ENCODE measurements at regions not wholly inside any gene's neighbourhood (a gene's known extent, or its start where the extent isn't known, plus 50 kb on each side); places are given as distances from the start of the nearest gene placed in this dataset.

DNA sequence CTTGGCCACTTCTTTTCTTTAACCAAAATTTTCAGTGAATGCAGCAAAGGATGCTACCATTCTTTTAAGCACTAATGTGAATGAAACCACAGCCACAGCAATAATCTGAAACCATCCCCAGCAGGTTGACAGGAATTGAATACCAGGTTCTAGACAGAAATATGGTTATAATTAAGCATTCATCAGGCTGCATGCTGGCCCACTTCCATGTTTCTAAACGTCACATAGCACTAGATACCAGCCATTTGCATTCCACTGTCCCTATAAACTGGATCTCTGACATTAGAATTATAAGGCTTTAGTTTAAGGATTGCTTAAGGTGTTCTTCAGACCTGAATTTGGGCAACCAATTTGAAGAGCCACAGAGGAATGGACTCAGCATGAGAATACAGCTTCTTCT is 340.8 kb upstream of the KLF6 start:
- TF ChIP-seq, protein P1, sequence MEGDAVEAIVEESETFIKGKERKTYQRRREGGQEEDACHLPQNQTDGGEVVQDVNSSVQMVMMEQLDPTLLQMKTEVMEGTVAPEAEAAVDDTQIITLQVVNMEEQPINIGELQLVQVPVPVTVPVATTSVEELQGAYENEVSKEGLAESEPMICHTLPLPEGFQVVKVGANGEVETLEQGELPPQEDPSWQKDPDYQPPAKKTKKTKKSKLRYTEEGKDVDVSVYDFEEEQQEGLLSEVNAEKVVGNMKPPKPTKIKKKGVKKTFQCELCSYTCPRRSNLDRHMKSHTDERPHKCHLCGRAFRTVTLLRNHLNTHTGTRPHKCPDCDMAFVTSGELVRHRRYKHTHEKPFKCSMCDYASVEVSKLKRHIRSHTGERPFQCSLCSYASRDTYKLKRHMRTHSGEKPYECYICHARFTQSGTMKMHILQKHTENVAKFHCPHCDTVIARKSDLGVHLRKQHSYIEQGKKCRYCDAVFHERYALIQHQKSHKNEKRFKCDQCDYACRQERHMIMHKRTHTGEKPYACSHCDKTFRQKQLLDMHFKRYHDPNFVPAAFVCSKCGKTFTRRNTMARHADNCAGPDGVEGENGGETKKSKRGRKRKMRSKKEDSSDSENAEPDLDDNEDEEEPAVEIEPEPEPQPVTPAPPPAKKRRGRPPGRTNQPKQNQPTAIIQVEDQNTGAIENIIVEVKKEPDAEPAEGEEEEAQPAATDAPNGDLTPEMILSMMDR (IDR thresholded peaks at IDR 0.05; ENCODE audit: insufficient read depth, low read length, missing control alignments): no peak
- CTCF ChIA-PET: no interaction called here
- DNase-seq (ENCODE audit: low read depth, low spot score): no peak
- H3K4me3 ChIP-seq (ENCODE audit: low read depth, low read length): no peak overlapping the region
- POLR2A ChIA-PET: no interaction called here

DNA sequence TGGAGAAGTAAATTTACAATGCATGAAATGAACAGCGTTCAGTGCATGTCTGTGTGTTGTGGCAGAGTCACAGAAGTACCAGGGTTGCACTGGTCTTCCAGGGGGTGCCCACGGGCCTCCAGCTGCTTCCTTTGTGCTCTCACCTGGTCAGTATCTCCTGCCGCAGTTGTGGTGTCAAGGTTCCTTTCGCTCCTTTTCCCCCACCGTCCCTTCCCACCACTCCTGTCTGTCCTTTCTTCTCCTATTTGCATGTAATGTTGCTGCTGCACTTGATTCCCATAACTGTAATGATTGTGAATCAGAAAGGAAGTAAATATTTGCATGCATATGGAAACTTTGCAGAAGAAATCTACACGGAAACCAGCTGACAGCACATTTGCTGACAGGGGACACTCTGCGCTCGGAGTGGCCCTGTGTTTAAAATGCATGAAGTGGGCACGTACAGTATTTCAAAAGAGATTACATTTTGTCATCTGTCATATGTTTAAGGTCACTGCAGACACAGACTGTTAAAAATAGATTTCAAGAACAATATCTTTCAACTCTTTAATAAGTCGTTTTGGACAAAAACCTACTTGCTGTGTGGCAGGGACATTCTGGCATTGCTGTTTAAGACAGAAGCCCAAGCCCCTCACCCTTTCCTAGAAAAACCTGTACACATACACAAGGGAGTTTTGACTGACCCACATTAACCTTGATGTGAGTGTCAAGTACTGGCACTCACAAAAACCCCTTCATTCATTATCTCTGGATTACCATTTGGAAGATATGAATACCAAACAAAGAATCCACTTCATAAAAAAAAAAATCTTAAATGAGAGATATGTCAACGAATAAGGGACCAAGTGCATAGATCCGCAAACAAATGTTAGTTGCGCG is 336.7 kb upstream of the KLF6 start:
- H3K4me3 ChIP-seq (ENCODE audit: low read depth, low read length): no peak overlapping the region
- TF ChIP-seq, protein P1 (IDR thresholded peaks at IDR 0.05; ENCODE audit: insufficient read depth, low read length, missing control alignments): no peak
- DNase-seq (ENCODE audit: low read depth, low spot score): no peak
- POLR2A ChIA-PET: no interaction called here
- CTCF ChIA-PET: no interaction called here

- no peak overlapping the region for H3K4me3 ChIP-seq (ENCODE audit: low read depth, low read length)
- ChIA-PET CTCF (no interaction called here), POLR2A (no interaction called here)
- TF ChIP-seq, protein P1 (IDR thresholded peaks at IDR 0.05; ENCODE audit: insufficient read depth, low read length, missing control alignments): no peak
- no peak for DNase-seq (ENCODE audit: low read depth, low spot score)
Observed at GRCh38 chr10:4120096-4120853, 335.3 kb upstream of the KLF6 start.

- ChIA-PET CTCF (no interaction called here), POLR2A (no interaction called here)
- TF ChIP-seq, protein P1 (IDR thresholded peaks at IDR 0.05; ENCODE audit: insufficient read depth, low read length, missing control alignments): no peak
- no peak for DNase-seq (ENCODE audit: low read depth, low spot score)
- H3K4me3 ChIP-seq (ENCODE audit: low read depth, low read length): no peak overlapping the region
Observed at GRCh38 chr10:4119107-4119506, 334.1 kb upstream of the KLF6 start.

DNA sequence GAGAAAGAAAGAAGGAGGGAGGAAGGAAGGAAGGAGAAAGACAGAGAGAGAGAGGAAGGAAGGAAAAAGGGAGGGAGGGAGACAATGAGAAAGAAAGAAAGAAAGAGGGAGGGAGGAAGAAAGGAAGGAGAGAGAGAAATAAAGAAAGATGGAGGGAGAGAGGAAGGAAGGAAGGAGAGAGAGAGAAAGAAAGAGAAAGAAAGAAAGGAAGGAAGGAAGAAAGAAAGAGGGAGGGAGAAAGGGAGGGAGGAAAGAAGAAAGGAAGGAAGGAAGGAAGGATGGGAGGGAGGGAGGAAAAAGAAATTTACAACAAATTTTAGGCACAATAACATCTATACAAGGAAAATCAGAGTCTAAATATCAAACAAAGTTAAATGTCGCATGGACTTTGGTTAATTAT is 332.6 kb upstream of the KLF6 start:
- no peak for DNase-seq (ENCODE audit: low read depth, low spot score)
- ChIA-PET CTCF (no interaction called here), POLR2A (no interaction called here)
- H3K4me3 ChIP-seq (ENCODE audit: low read depth, low read length): no peak overlapping the region
- TF ChIP-seq, protein P1 (IDR thresholded peaks at IDR 0.05; ENCODE audit: insufficient read depth, low read length, missing control alignments): no peak

DNA sequence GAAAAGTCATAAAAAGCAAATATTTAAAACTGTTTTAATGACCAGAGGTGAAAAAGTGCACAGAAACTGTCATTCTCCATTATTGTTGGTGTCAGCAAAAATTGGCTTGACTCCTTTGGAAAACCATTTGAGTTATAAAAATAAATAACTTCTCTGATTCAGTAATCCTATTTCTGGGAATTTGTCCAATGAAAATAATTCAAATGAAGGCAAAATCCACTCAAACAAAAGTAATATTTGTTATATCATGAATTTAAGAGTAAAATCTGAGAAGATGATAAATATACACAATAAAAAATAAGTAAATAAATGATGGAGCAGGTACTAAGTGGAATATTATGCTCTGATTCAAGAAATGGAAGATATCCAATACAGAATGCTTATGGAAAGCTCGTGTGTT is 326.6 kb upstream of the KLF6 start:
- ChIA-PET POLR2A (no interaction called here), CTCF (no interaction called here)
- TF ChIP-seq, protein P1 (IDR thresholded peaks at IDR 0.05; ENCODE audit: insufficient read depth, low read length, missing control alignments): no peak
- no peak for DNase-seq (ENCODE audit: low read depth, low spot score)
- no peak overlapping the region for H3K4me3 ChIP-seq (ENCODE audit: low read depth, low read length)

All from AG04449 (cell line).